PFSK-1 (cell line): ENCODE measurements at regions not wholly inside any gene's neighbourhood (a gene's known extent, or its start where the extent isn't known, plus 50 kb on each side); places are given as distances from the start of the nearest gene placed in this dataset.

Experiments
- POLR2AphosphoS5 ChIP-seq: IDR thresholded peaks from 2 replicates; pipeline ENCODE4 v1.6.1; 2012; ENCODE audit warnings: low read depth, mild to moderate bottlenecking, control low read depth, low read length, moderate library complexity
- SIN3A ChIP-seq: IDR thresholded peaks from 2 replicates; pipeline ENCODE4 v1.6.1; 2012; ENCODE audit warnings: mild to moderate bottlenecking, low read length, moderate library complexity, borderline replicate concordance; ENCODE audit not compliant: insufficient read depth

- TF ChIP-seq POLR2AphosphoS5 = no peak
- no peak for TF ChIP-seq SIN3A
Measured at GRCh38 chr5:111847052-111847925, 90.3 kb upstream of the NREP start.
